WTC11 (cell line): ENCODE measurements at regions not wholly inside any gene's neighbourhood (a gene's known extent, or its start where the extent isn't known, plus 50 kb on each side); places are given as distances from the start of the nearest gene placed in this dataset.

Experiments
- ATAC-seq: fragments of 200-7000 bp; cut with Tn5 transposase; 2 replicates; pipeline ENCODE4 v1.10.0; 2021; ENCODE audit warnings: mild to moderate bottlenecking, moderate library complexity
- CTCF ChIA-PET: fragments of 300-600 bp; sonication (Branson Sonifier 250); formaldehyde crosslinking; loops from one replicate; lab custom pipeline; 2021; ENCODE audit warnings: antibody characterized with exemption; lab: Charles Lee
- POLR2A ChIA-PET: fragments of 350-600 bp; sonication (Branson Sonifier 250); formaldehyde crosslinking; loops from one replicate; lab custom pipeline; 2021; ENCODE audit warnings: antibody characterized with exemption; lab: Charles Lee
- DNase-seq: peaks from one replicate; pipeline ENCODE4 v3.0.0; 2021; ENCODE audit warnings: low spot score
- H3K27ac Mint-ChIP-seq: 2 replicates; pipeline ENCODE4 v1.8.0; 2021; ENCODE audit warnings: mixed read lengths
- H3K27me3 Mint-ChIP-seq: 2 replicates; pipeline ENCODE4 v1.8.0; 2021; ENCODE audit warnings: low read depth, mild to moderate bottlenecking, moderate library complexity, mixed read lengths
- H3K36me3 Mint-ChIP-seq: 2 replicates; pipeline ENCODE4 v1.8.0; 2021; ENCODE audit warnings: mixed read lengths
- H3K4me1 Mint-ChIP-seq: 2 replicates; pipeline ENCODE4 v1.8.0; 2022; ENCODE audit warnings: mixed read lengths
- H3K4me3 Mint-ChIP-seq: 2 replicates; pipeline ENCODE4 v1.8.0; 2021; ENCODE audit warnings: mild to moderate bottlenecking, moderate library complexity, mixed read lengths
- H3K9me3 Mint-ChIP-seq: 2 replicates; pipeline ENCODE4 v1.8.0; 2021; ENCODE audit warnings: mixed read lengths
- CREM ChIP-seq: sonication (generic); formaldehyde crosslinking; IDR thresholded peaks from 2 replicates; pipeline ENCODE4 v1.8.1; 2022; ENCODE audit warnings: mild to moderate bottlenecking, missing genetic modification reagents, moderate library complexity
- FOXJ3 ChIP-seq: sonication (generic); formaldehyde crosslinking; IDR thresholded peaks from 2 replicates; pipeline ENCODE4 v1.9.0; 2021; ENCODE audit warnings: missing genetic modification reagents, mild to moderate bottlenecking, borderline replicate concordance
- GRHL2 ChIP-seq: fragments of 250-450 bp; sonication (Bioruptor Pico); IDR thresholded peaks from 2 replicates; pipeline ENCODE4 v1.8.0; 2022; ENCODE audit warnings: mild to moderate bottlenecking, moderate library complexity; ENCODE audit not compliant: insufficient replicate concordance, severe bottlenecking
- GTF2I ChIP-seq: fragments of 250-450 bp; sonication (Bioruptor Pico); conservative IDR thresholded peaks from 2 replicates; pipeline ENCODE4 v1.4.0; 2021; ENCODE audit warnings: mild to moderate bottlenecking
- HMGA2 ChIP-seq: fragments of 250-450 bp; sonication (Bioruptor Pico); IDR thresholded peaks from 2 replicates; pipeline ENCODE4 v1.4.0; 2021; ENCODE audit warnings: mild to moderate bottlenecking, moderate library complexity
- RELA ChIP-seq: sonication (generic); formaldehyde crosslinking; IDR thresholded peaks from 2 replicates; pipeline ENCODE4 v1.8.1; 2022; ENCODE audit warnings: missing genetic modification reagents, mild to moderate bottlenecking, borderline replicate concordance
- SMAD3 ChIP-seq: sonication (generic); formaldehyde crosslinking; IDR thresholded peaks from 2 replicates; pipeline ENCODE4 v1.8.0; 2022; ENCODE audit warnings: missing genetic modification reagents, mild to moderate bottlenecking, borderline replicate concordance
- SMAD4 ChIP-seq: sonication (generic); formaldehyde crosslinking; IDR thresholded peaks from 2 replicates; pipeline ENCODE4 v1.8.0; 2022; ENCODE audit warnings: mild to moderate bottlenecking, missing genetic modification reagents
- TEAD1 ChIP-seq: sonication (generic); formaldehyde crosslinking; IDR thresholded peaks from 2 replicates; pipeline ENCODE4 v1.8.0; 2022; ENCODE audit warnings: mild to moderate bottlenecking, missing genetic modification reagents
- TP53 ChIP-seq: sonication (generic); formaldehyde crosslinking; IDR thresholded peaks from 2 replicates; pipeline ENCODE4 v1.8.1; 2023; ENCODE audit warnings: mild to moderate bottlenecking, missing genetic modification reagents
- ZNF121 ChIP-seq: sonication (generic); formaldehyde crosslinking; IDR thresholded peaks from 2 replicates; pipeline ENCODE4 v1.8.0; 2023; ENCODE audit warnings: missing genetic modification reagents
- ZNF219 ChIP-seq: sonication (generic); formaldehyde crosslinking; IDR thresholded peaks from 2 replicates; pipeline ENCODE4 v1.8.0; 2023; ENCODE audit warnings: missing genetic modification reagents, mild to moderate bottlenecking, borderline replicate concordance
- ZNF232 ChIP-seq: sonication (generic); formaldehyde crosslinking; IDR thresholded peaks from 2 replicates; pipeline ENCODE4 v1.8.0; 2022; ENCODE audit warnings: mild to moderate bottlenecking, missing genetic modification reagents
- ZNF671 ChIP-seq: fragments of 250-450 bp; sonication (Bioruptor Pico); IDR thresholded peaks from 2 replicates; pipeline ENCODE4 v1.8.0; 2021; ENCODE audit warnings: mild to moderate bottlenecking
- TF ChIP-seq, protein P1 (sequence below): fragments of 200-600 bp; IDR thresholded peaks from 2 replicates; pipeline ENCODE4 v1.8.0; 2022; ENCODE audit warnings: antibody characterized with exemption
- TF ChIP-seq, protein P2 (sequence below): fragments of 250-450 bp; sonication (Bioruptor Pico); IDR thresholded peaks from 2 replicates; pipeline ENCODE4 v1.8.0; 2021; ENCODE audit warnings: mild to moderate bottlenecking
- TF ChIP-seq, protein P3 (sequence below): fragments of 250-450 bp; sonication (Bioruptor Pico); IDR thresholded peaks from 2 replicates; pipeline ENCODE4 v1.9.0; 2021; ENCODE audit warnings: moderate library complexity, mild to moderate bottlenecking, inconsistent platforms, borderline replicate concordance
- TF ChIP-seq, protein P4 (sequence below): fragments of 250-450 bp; sonication (Bioruptor Pico); IDR thresholded peaks from 2 replicates; pipeline ENCODE4 v2.1.2; 2022; ENCODE audit warnings: mild to moderate bottlenecking, moderate library complexity
- TF ChIP-seq, protein P5 (sequence below): sonication (generic); formaldehyde crosslinking; IDR thresholded peaks from 2 replicates; pipeline ENCODE4 v1.8.0; 2022; ENCODE audit warnings: missing genetic modification reagents
- TF ChIP-seq, protein P6 (sequence below): sonication (generic); formaldehyde crosslinking; IDR thresholded peaks from 2 replicates; pipeline ENCODE4 v1.8.1; 2023; ENCODE audit warnings: mild to moderate bottlenecking, missing genetic modification reagents
- TF ChIP-seq, protein P7 (sequence below): sonication (generic); formaldehyde crosslinking; IDR thresholded peaks from 2 replicates; pipeline ENCODE4 v1.8.0; 2022; ENCODE audit warnings: mild to moderate bottlenecking, missing genetic modification reagents

DNA sequence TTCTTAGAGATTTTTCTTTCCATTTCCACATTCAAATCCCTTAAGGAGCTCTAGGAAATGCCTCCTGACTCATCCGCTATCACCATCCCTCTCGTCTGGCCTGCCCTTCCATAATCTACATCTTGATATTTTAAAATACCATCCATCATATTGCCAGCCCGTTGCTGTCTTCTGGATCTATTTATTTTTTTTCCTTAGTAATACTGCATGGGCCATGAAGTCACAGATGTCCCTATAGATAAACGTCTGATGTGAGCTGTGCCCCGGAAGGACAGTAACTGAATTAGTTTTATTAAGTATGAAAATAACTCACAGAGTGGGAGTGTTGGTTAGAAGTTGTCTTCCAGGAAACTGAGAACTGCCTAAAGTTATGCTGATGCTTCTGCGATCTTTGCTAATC lies 76.2 kb downstream of the KLF6 start:
- Mint-ChIP-seq H3K27me3 (no peaks in the 10 kb centered on the region), H3K4me1 (peaks cover 6% of the 10 kb centered on the region; the same call in 1 of the 2 replicates), H3K4me3 (no peak overlapping the region), H3K36me3 (peaks cover 9% of the 10 kb centered on the region), H3K9me3 (peaks cover 36% of the 10 kb centered on the region), H3K27ac (no peak overlapping the region)
- TF ChIP-seq, protein P1, sequence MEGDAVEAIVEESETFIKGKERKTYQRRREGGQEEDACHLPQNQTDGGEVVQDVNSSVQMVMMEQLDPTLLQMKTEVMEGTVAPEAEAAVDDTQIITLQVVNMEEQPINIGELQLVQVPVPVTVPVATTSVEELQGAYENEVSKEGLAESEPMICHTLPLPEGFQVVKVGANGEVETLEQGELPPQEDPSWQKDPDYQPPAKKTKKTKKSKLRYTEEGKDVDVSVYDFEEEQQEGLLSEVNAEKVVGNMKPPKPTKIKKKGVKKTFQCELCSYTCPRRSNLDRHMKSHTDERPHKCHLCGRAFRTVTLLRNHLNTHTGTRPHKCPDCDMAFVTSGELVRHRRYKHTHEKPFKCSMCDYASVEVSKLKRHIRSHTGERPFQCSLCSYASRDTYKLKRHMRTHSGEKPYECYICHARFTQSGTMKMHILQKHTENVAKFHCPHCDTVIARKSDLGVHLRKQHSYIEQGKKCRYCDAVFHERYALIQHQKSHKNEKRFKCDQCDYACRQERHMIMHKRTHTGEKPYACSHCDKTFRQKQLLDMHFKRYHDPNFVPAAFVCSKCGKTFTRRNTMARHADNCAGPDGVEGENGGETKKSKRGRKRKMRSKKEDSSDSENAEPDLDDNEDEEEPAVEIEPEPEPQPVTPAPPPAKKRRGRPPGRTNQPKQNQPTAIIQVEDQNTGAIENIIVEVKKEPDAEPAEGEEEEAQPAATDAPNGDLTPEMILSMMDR: no peak
- TF ChIP-seq HMGA2 (no peak), ZNF232 (no peak), ZNF121 (CRISPR knock-in tag) (no peak), SMAD3 (CRISPR knock-in tag) (no peak), FOXJ3 (CRISPR knock-in tag) (no peak)
- TF ChIP-seq, protein P2, sequence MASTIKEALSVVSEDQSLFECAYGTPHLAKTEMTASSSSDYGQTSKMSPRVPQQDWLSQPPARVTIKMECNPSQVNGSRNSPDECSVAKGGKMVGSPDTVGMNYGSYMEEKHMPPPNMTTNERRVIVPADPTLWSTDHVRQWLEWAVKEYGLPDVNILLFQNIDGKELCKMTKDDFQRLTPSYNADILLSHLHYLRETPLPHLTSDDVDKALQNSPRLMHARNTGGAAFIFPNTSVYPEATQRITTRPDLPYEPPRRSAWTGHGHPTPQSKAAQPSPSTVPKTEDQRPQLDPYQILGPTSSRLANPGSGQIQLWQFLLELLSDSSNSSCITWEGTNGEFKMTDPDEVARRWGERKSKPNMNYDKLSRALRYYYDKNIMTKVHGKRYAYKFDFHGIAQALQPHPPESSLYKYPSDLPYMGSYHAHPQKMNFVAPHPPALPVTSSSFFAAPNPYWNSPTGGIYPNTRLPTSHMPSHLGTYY: no peak
- TF ChIP-seq, protein P3, sequence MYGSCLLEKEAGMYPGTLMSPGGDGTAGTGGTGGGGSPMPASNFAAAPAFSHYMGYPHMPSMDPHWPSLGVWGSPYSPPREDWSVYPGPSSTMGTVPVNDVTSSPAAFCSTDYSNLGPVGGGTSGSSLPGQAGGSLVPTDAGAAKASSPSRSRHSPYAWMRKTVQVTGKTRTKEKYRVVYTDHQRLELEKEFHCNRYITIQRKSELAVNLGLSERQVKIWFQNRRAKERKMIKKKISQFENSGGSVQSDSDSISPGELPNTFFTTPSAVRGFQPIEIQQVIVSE (CRISPR knock-in tag): no peak
- DNase-seq: no peak
- POLR2A ChIA-PET: no interaction called here
- CTCF ChIA-PET: no interaction called here
- ATAC-seq: no peak

DNA sequence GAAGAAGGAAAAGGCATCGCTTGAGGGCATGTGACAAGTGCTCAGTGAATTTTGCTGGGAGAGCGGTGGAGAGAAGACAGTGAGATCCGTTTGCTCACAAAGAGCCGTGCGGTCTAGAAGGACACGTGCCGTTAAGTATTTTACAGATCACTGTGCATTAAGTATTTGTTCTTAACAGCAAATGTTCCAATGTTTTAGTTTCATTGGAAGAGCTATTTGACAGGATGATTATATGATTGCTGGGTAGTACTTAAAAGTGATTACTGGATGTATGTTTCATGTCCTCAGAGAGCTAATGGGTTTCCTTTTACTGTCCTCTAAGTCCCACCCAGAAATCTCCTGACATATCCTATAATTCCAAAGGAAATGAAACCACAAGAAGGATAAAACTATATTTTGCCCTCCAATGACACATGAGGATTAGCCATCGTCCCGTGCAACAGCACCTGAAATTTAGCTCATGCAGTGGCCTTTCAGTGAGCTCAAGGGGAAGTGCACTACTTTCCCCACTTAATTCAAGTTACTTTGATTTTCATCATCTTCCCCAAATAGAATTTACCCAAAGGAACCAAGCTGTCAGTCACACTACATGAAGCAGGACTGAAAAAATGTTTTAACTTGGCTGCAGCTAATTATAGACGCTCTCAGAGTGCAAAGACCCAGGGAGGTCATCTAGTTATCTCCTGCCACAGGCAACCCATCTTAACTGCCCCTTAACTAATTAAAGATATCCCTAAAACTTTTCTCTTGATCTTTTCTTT lies 80.3 kb downstream of the KLF6 start:
- H3K36me3 Mint-ChIP-seq: no peaks in the 10 kb centered on the region
- ChIA-PET POLR2A (no interaction called here), CTCF (no interaction called here)
- peaks cover 18% of the 10 kb centered on the region for H3K4me1 Mint-ChIP-seq
- no peak for ATAC-seq
- DNase-seq: no peak
- TF ChIP-seq, protein P4, sequence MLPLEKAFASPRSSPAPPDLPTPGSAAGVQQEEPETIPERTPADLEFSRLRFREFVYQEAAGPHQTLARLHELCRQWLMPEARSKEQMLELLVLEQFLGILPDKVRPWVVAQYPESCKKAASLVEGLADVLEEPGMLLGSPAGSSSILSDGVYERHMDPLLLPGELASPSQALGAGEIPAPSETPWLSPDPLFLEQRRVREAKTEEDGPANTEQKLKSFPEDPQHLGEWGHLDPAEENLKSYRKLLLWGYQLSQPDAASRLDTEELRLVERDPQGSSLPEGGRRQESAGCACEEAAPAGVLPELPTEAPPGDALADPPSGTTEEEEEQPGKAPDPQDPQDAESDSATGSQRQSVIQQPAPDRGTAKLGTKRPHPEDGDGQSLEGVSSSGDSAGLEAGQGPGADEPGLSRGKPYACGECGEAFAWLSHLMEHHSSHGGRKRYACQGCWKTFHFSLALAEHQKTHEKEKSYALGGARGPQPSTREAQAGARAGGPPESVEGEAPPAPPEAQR (CRISPR knock-in tag): no peak
- TF ChIP-seq GTF2I (CRISPR knock-in tag): no peak
- TF ChIP-seq, protein P5, sequence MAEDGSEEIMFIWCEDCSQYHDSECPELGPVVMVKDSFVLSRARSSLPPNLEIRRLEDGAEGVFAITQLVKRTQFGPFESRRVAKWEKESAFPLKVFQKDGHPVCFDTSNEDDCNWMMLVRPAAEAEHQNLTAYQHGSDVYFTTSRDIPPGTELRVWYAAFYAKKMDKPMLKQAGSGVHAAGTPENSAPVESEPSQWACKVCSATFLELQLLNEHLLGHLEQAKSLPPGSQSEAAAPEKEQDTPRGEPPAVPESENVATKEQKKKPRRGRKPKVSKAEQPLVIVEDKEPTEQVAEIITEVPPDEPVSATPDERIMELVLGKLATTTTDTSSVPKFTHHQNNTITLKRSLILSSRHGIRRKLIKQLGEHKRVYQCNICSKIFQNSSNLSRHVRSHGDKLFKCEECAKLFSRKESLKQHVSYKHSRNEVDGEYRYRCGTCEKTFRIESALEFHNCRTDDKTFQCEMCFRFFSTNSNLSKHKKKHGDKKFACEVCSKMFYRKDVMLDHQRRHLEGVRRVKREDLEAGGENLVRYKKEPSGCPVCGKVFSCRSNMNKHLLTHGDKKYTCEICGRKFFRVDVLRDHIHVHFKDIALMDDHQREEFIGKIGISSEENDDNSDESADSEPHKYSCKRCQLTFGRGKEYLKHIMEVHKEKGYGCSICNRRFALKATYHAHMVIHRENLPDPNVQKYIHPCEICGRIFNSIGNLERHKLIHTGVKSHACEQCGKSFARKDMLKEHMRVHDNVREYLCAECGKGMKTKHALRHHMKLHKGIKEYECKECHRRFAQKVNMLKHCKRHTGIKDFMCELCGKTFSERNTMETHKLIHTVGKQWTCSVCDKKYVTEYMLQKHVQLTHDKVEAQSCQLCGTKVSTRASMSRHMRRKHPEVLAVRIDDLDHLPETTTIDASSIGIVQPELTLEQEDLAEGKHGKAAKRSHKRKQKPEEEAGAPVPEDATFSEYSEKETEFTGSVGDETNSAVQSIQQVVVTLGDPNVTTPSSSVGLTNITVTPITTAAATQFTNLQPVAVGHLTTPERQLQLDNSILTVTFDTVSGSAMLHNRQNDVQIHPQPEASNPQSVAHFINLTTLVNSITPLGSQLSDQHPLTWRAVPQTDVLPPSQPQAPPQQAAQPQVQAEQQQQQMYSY (CRISPR knock-in tag): no peak
- TF ChIP-seq, protein P6, sequence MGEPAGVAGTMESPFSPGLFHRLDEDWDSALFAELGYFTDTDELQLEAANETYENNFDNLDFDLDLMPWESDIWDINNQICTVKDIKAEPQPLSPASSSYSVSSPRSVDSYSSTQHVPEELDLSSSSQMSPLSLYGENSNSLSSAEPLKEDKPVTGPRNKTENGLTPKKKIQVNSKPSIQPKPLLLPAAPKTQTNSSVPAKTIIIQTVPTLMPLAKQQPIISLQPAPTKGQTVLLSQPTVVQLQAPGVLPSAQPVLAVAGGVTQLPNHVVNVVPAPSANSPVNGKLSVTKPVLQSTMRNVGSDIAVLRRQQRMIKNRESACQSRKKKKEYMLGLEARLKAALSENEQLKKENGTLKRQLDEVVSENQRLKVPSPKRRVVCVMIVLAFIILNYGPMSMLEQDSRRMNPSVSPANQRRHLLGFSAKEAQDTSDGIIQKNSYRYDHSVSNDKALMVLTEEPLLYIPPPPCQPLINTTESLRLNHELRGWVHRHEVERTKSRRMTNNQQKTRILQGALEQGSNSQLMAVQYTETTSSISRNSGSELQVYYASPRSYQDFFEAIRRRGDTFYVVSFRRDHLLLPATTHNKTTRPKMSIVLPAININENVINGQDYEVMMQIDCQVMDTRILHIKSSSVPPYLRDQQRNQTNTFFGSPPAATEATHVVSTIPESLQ (CRISPR knock-in tag): no peak
- no peak for TF ChIP-seq TP53 (CRISPR knock-in tag)
- no peak for TF ChIP-seq TEAD1 (CRISPR knock-in tag)
- TF ChIP-seq CREM (CRISPR knock-in tag): no peak
- TF ChIP-seq GRHL2 (CRISPR knock-in tag): no peak
- no peak for TF ChIP-seq SMAD4 (CRISPR knock-in tag)
- TF ChIP-seq, protein P3 (CRISPR knock-in tag): no peak
- no peak for TF ChIP-seq RELA (CRISPR knock-in tag)
- TF ChIP-seq, protein P7, sequence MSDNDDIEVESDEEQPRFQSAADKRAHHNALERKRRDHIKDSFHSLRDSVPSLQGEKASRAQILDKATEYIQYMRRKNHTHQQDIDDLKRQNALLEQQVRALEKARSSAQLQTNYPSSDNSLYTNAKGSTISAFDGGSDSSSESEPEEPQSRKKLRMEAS (CRISPR knock-in tag): no peak
- no peak for TF ChIP-seq ZNF671 (CRISPR knock-in tag)
- TF ChIP-seq ZNF219 (CRISPR knock-in tag): no peak
- TF ChIP-seq, all 79 proteins: peak for 0
- H3K27ac Mint-ChIP-seq: no peak overlapping the region
- H3K27me3 Mint-ChIP-seq: no peaks in the 10 kb centered on the region; the same call in 1 of the 2 replicates
- no peak overlapping the region for H3K4me3 Mint-ChIP-seq
- H3K9me3 Mint-ChIP-seq: no peaks in the 10 kb centered on the region
